ENCODE measurements at regions not wholly inside any gene's neighbourhood (a gene's known extent, or its start where the extent isn't known, plus 50 kb on each side); places are given as distances from the start of the nearest gene placed in this dataset.

- no peak for TF ChIP-seq EZH2 (IDR thresholded peaks at IDR 0.05)
- no peak for TF ChIP-seq POLR2AphosphoS5 (IDR thresholded peaks at IDR 0.05; ENCODE audit: borderline replicate concordance, low read depth, low read length)
Measured at GRCh38 chrX:63128509-63128908, 222.6 kb downstream of the SPIN4 start.

Data from SK-N-MC (cell line).